CD14-positive monocyte (primary cell): ENCODE measurements at regions not wholly inside any gene's neighbourhood (a gene's known extent, or its start where the extent isn't known, plus 50 kb on each side); places are given as distances from the start of the nearest gene placed in this dataset.

Experiments used
- DNase-seq, 3 donors: peaks; one replicate each; pipeline ENCODE4 v3.0.0-alpha.2; 2011 to 2022
- H2AFZ ChIP-seq: 2 replicates; pipeline ENCODE4 v1.6.0; 2012; ENCODE audit warnings: mild to moderate bottlenecking, low read depth, low read length, inconsistent platforms; ENCODE audit not compliant: insufficient read depth, poor library complexity, severe bottlenecking
- H3K27ac ChIP-seq, 2 donors: 1 replicate in 1 of 2; 2 replicates in 1 of 2; pipeline ENCODE4 v1.5.1; 2012 to 2013; ENCODE audit warnings: low read length in 2 of 2, control low read depth in 1 of 2, inconsistent platforms in 1 of 2, low read depth in 1 of 2, mild to moderate bottlenecking in 1 of 2
- H3K27me3 ChIP-seq, 2 donors: one replicate each; pipeline versions ENCODE4 v1.6.0 to v1.6.1; 2011 to 2013; ENCODE audit warnings: low read length in 2 of 2; ENCODE audit not compliant: control insufficient read depth in 2 of 2, insufficient read depth in 2 of 2
- H3K36me3 ChIP-seq, 2 donors: replicated peaks in 1 of 2; 1 replicate in 1 of 2; 2 replicates in 1 of 2; pipeline versions ENCODE4 v1.5.1 to v1.6.1; 2012 to 2013; ENCODE audit warnings: low read length in 2 of 2, control low read depth in 1 of 2, inconsistent platforms in 1 of 2, mild to moderate bottlenecking in 1 of 2; ENCODE audit not compliant: insufficient read depth in 2 of 2, control insufficient read depth in 1 of 2
- H3K4me1 ChIP-seq, 2 donors: 1 replicate in 1 of 2; 2 replicates in 1 of 2; pipeline versions ENCODE4 v1.5.1 to v1.6.1; 2012 to 2013; ENCODE audit warnings: low read length in 2 of 2, control low read depth in 1 of 2, inconsistent platforms in 1 of 2, mild to moderate bottlenecking in 1 of 2, moderate library complexity in 1 of 2; ENCODE audit not compliant: insufficient read depth in 2 of 2, control insufficient read depth in 1 of 2
- H3K4me2 ChIP-seq: replicated peaks from 2 replicates; pipeline ENCODE3; 2012; ENCODE audit warnings: low read length, moderate library complexity, mild to moderate bottlenecking; ENCODE audit not compliant: poor library complexity, severe bottlenecking; ENCODE audit errors: extremely low read depth
- H3K4me3 ChIP-seq, 3 experiments: fragments of 200-600 bp in 1 of 3; sonication (generic) in 1 of 3; replicated peaks in 1 of 3; 1 replicate in 2 of 3; 2 replicates in 1 of 3; pipeline ENCODE4 v1.5.1; 2011 to 2013; ENCODE audit warnings: low read length in 3 of 3, mild to moderate bottlenecking in 3 of 3, control low read depth in 2 of 3, low read depth in 2 of 3, inconsistent platforms in 1 of 3, moderate library complexity in 1 of 3
- H3K79me2 ChIP-seq: 2 replicates; pipeline ENCODE4 v1.6.0; 2012; ENCODE audit warnings: mild to moderate bottlenecking, control low read depth, inconsistent platforms, low read length, moderate library complexity; ENCODE audit not compliant: insufficient read depth
- H3K9ac ChIP-seq: 2 replicates; pipeline ENCODE4 v1.6.0; 2017; ENCODE audit warnings: low read length, mild to moderate bottlenecking; ENCODE audit not compliant: insufficient read depth, poor library complexity, severe bottlenecking
- H3K9me3 ChIP-seq, 2 donors: replicated peaks in 1 of 2; 1 replicate in 1 of 2; 2 replicates in 1 of 2; pipeline versions ENCODE4 v1.5.1 to v1.6.1; 2012 to 2013; ENCODE audit warnings: low read length in 2 of 2, control low read depth in 1 of 2; ENCODE audit not compliant: control insufficient read depth in 1 of 2, insufficient read depth in 1 of 2
- H4K20me1 ChIP-seq: 2 replicates; pipeline ENCODE4 v1.6.0; 2012; ENCODE audit warnings: mild to moderate bottlenecking, low read length, control low read depth, moderate library complexity; ENCODE audit not compliant: insufficient read depth
- H3K27ac Mint-ChIP-seq, 7 donors: one replicate each; pipeline ENCODE4 v1.8.0; 2020; ENCODE audit warnings: mild to moderate bottlenecking in 7 of 7, mixed read lengths in 7 of 7, moderate library complexity in 6 of 7, inconsistent platforms in 2 of 7
- H3K27me3 Mint-ChIP-seq, 3 donors: one replicate each; pipeline ENCODE4 v1.8.0; 2021 to 2022; ENCODE audit warnings: low read depth in 3 of 3, mild to moderate bottlenecking in 3 of 3, mixed read lengths in 3 of 3, moderate library complexity in 3 of 3, inconsistent platforms in 1 of 3
- H3K36me3 Mint-ChIP-seq, 2 donors: one replicate each; pipeline ENCODE4 v1.8.0; 2020; ENCODE audit warnings: mixed read lengths in 2 of 2, inconsistent platforms in 1 of 2, mild to moderate bottlenecking in 1 of 2
- H3K4me1 Mint-ChIP-seq: one replicate; pipeline ENCODE4 v1.8.0; 2020; ENCODE audit warnings: mild to moderate bottlenecking, mixed read lengths
- H3K4me3 Mint-ChIP-seq, 2 donors: one replicate each; pipeline ENCODE4 v1.8.0; 2020; ENCODE audit warnings: mild to moderate bottlenecking in 2 of 2, mixed read lengths in 2 of 2, moderate library complexity in 1 of 2
- H3K9me3 Mint-ChIP-seq, 7 donors: one replicate each; pipeline ENCODE4 v1.8.0; 2020 to 2022; ENCODE audit warnings: mixed read lengths in 7 of 7, mild to moderate bottlenecking in 6 of 7, moderate library complexity in 6 of 7, inconsistent platforms in 2 of 7
- CTCF ChIP-seq: fragments of 200-600 bp; IDR thresholded peaks from one replicate; pipeline ENCODE4 v1.8.0; 2022; ENCODE audit warnings: antibody characterized with exemption, mild to moderate bottlenecking
- WGBS: methylation state at CpG from one replicate; pipeline ENCODE4 v1.1.5; 2013; ENCODE audit warnings: missing lambda C conversion rate; ENCODE audit not compliant: insufficient coverage; 5-methylcytosine and 5-hydroxymethylcytosine counted together
- intact Hi-C, 2 donors: fragments of 100-400 bp; cut with micrococcal nuclease; formaldehyde crosslinking; loops; one replicate each; pipeline versions ENCODE4 v1.15.0 to v1.15.1; 2023

GRCh38 chr5:82390088-82390487 is 111.9 kb upstream of the RPS23 start:
- peaks cover 0 to 4% (median 0%) of the 10 kb centered on the region in 3 donors for H3K27me3 Mint-ChIP-seq

GRCh38 chr5:82389347-82389746 is 111.2 kb upstream of the RPS23 start:
- Histone ChIP-seq H4K20me1 (no peaks in the 10 kb centered on the region), H3K9me3 (no peaks in the 10 kb centered on the region), H3K4me2 (no peak overlapping the region), H3K9ac (no peak overlapping the region), H3K4me3 (no peak overlapping the region), H3K36me3 (no peaks in the 10 kb centered on the region), H3K27ac (no peak overlapping the region), H2AFZ (no peak overlapping the region), H3K4me1 (peaks cover 0 to 6% of the 10 kb centered on the region in 2 donors), H3K79me2 (no peaks in the 10 kb centered on the region), H3K27me3 (no peaks in the 10 kb centered on the region)
- intact Hi-C loops: no loop called here
- TF ChIP-seq CTCF: no peak
- H3K36me3 Mint-ChIP-seq: no peaks in the 10 kb centered on the region
- DNase-seq: no peak
- no peak overlapping the region for H3K27ac Mint-ChIP-seq
- no peak overlapping the region for H3K4me3 Mint-ChIP-seq
- H3K27me3 Mint-ChIP-seq: peaks cover 0 to 4% (median 2%) of the 10 kb centered on the region in 3 donors
- WGBS: 100% methylated on average over 1 of the region's 2 CpGs
- H3K4me1 Mint-ChIP-seq: peaks cover 5% of the 10 kb centered on the region
- H3K9me3 Mint-ChIP-seq: peaks cover 2 to 9% (median 4%) of the 10 kb centered on the region in 7 donors

More at GRCh38 chr5:82390088-82390487, 111.9 kb upstream of the RPS23 start:
- Histone ChIP-seq H3K9ac (no peak overlapping the region), H3K4me3 (no peak overlapping the region), H3K79me2 (no peaks in the 10 kb centered on the region), H2AFZ (no peak overlapping the region), H3K27me3 (no peaks in the 10 kb centered on the region), H3K36me3 (no peaks in the 10 kb centered on the region), H3K9me3 (no peaks in the 10 kb centered on the region), H3K27ac (no peak overlapping the region), H3K4me1 (peaks cover 0 to 6% of the 10 kb centered on the region in 2 donors), H3K4me2 (no peak overlapping the region), H4K20me1 (no peaks in the 10 kb centered on the region)
- H3K4me3 Mint-ChIP-seq: no peak overlapping the region
- H3K36me3 Mint-ChIP-seq: no peaks in the 10 kb centered on the region
- no peak for DNase-seq
- no peak overlapping the region for H3K27ac Mint-ChIP-seq
- H3K4me1 Mint-ChIP-seq: peaks cover 5% of the 10 kb centered on the region
- intact Hi-C loops: no loop called here
- H3K9me3 Mint-ChIP-seq: peaks cover 2 to 9% (median 4%) of the 10 kb centered on the region in 7 donors
- 94% methylated on average over 2 of the region's 3 CpGs for WGBS
- TF ChIP-seq CTCF: no peak
